IMR-90 (cell line): ENCODE measurements at regions not wholly inside any gene's neighbourhood (a gene's known extent, or its start where the extent isn't known, plus 50 kb on each side); places are given as distances from the start of the nearest gene placed in this dataset.
"Not testable (repeated sequence)": the region's sequence is repeated elsewhere in the genome, so short reads cannot be mapped to it uniquely, and the experiment has no call there.

Experiments
- ATAC-seq: fragments of 200-7000 bp; cut with Tn5 transposase; 2 replicates; pipeline ENCODE4 v1.9.1; 2020; ENCODE audit warnings: low read depth, mild to moderate bottlenecking, moderate library complexity
- BruUV-seq: library from RNA; stranded (reverse); fragments of 400-500 nt; replicated peaks from 2 replicates; lab custom pipeline; 2021; lab: Mats Ljungman, UMichigan
- CTCF ChIA-PET: fragments of 300-600 bp; formaldehyde crosslinking; extraction: SDS; loops from one replicate; lab custom pipeline; 2021; ENCODE audit warnings: antibody characterized with exemption; lab: Yijun Ruan, JAX
- POLR2A ChIA-PET: fragments of 300-600 bp; sonication (Branson Sonifier 250); formaldehyde crosslinking; loops from one replicate; lab custom pipeline; 2022; ENCODE audit warnings: antibody characterized with exemption; ENCODE audit not compliant: unreplicated experiment; lab: Charles Lee
- DNase-seq: peaks from one replicate; pipeline ENCODE4 v3.0.0; 2013
- H2AFZ ChIP-seq: replicated peaks from 2 replicates; pipeline ENCODE3; 2013; ENCODE audit warnings: low read length, mild to moderate bottlenecking; ENCODE audit not compliant: poor library complexity
- H2AK5ac ChIP-seq: 2 replicates; pipeline ENCODE4 v1.6.1; 2013; ENCODE audit warnings: low read depth, low read length, inconsistent platforms
- H2AK9ac ChIP-seq: replicated peaks from 2 replicates; pipeline ENCODE3; 2013; ENCODE audit warnings: mild to moderate bottlenecking, low read depth, low read length, moderate library complexity; ENCODE audit not compliant: poor library complexity
- H2BK120ac ChIP-seq: 2 replicates; pipeline ENCODE4 v1.6.1; 2013; ENCODE audit warnings: low read depth, low read length, inconsistent platforms
- H2BK15ac ChIP-seq: 3 replicates; pipeline ENCODE4 v1.6.1; 2013; ENCODE audit warnings: low read depth, low read length, inconsistent platforms
- H2BK20ac ChIP-seq: 2 replicates; pipeline ENCODE4 v1.6.1; 2013; ENCODE audit warnings: low read depth, mild to moderate bottlenecking, inconsistent platforms, low read length, moderate library complexity
- H2BK5ac ChIP-seq: 2 replicates; pipeline ENCODE4 v1.6.1; 2013; ENCODE audit warnings: mild to moderate bottlenecking, low read depth, low read length, inconsistent platforms; ENCODE audit not compliant: poor library complexity, severe bottlenecking
- H3K14ac ChIP-seq: replicated peaks from 2 replicates; pipeline ENCODE4 v1.6.1; 2013; ENCODE audit warnings: low read depth, low read length, inconsistent platforms
- H3K18ac ChIP-seq: 2 replicates; pipeline ENCODE4 v1.6.1; 2013; ENCODE audit warnings: low read depth, low read length, control low read depth
- H3K23ac ChIP-seq: 2 replicates; pipeline ENCODE4 v1.6.1; 2013; ENCODE audit warnings: low read depth, low read length, inconsistent platforms
- H3K27ac ChIP-seq: 2 replicates; pipeline ENCODE4 v1.5.1; 2013; ENCODE audit warnings: mild to moderate bottlenecking, control low read depth, low read length; ENCODE audit not compliant: insufficient read depth
- H3K27me3 ChIP-seq: 2 replicates; pipeline ENCODE4 v1.6.1; 2013; ENCODE audit warnings: low read length; ENCODE audit not compliant: control insufficient read depth, insufficient read depth
- H3K36me3 ChIP-seq: 2 replicates; pipeline ENCODE4 v1.6.1; 2013; ENCODE audit warnings: low read length, mixed read lengths; ENCODE audit not compliant: control insufficient read depth, insufficient read depth
- H3K4ac ChIP-seq: 2 replicates; pipeline ENCODE4 v1.6.1; 2013; ENCODE audit warnings: low read depth, low read length, inconsistent platforms
- H3K4me1 ChIP-seq: 2 replicates; pipeline ENCODE4 v1.6.1; 2013; ENCODE audit warnings: low read length, mixed read lengths; ENCODE audit not compliant: control insufficient read depth, insufficient read depth
- H3K4me2 ChIP-seq: 2 replicates; pipeline ENCODE4 v1.6.1; 2013; ENCODE audit warnings: low read depth, mild to moderate bottlenecking, control low read depth, low read length, moderate library complexity
- H3K4me3 ChIP-seq: 2 replicates; pipeline ENCODE4 v1.5.1; 2013; ENCODE audit warnings: low read depth, mild to moderate bottlenecking, control low read depth, low read length, moderate library complexity; ENCODE audit not compliant: insufficient read depth
- H3K56ac ChIP-seq: 2 replicates; pipeline ENCODE4 v1.6.1; 2013; ENCODE audit warnings: low read length, inconsistent platforms; ENCODE audit not compliant: insufficient read depth; ENCODE audit errors: extremely low read depth
- H3K79me1 ChIP-seq, 2 experiments: 2 replicates each; pipeline ENCODE4 v1.6.1; 2013; ENCODE audit warnings: low read length in 2 of 2, inconsistent platforms in 1 of 2, low read depth in 1 of 2
- H3K9ac ChIP-seq: 2 replicates; pipeline ENCODE4 v1.6.1; 2013; ENCODE audit warnings: low read depth, low read length, control low read depth
- H3K9me1 ChIP-seq: 2 replicates; pipeline ENCODE4 v1.6.1; 2013; ENCODE audit warnings: low read length, inconsistent platforms; ENCODE audit not compliant: insufficient read depth
- H3K9me3 ChIP-seq: 2 replicates; pipeline ENCODE4 v1.6.1; 2013; ENCODE audit warnings: low read length; ENCODE audit not compliant: control insufficient read depth, insufficient read depth
- H4K20me1 ChIP-seq: 2 replicates; pipeline ENCODE4 v1.6.1; 2013; ENCODE audit warnings: low read length, inconsistent platforms; ENCODE audit not compliant: insufficient read depth
- H4K5ac ChIP-seq: 2 replicates; pipeline ENCODE4 v1.6.1; 2013; ENCODE audit warnings: mild to moderate bottlenecking, low read depth, low read length, control low read depth
- H4K8ac ChIP-seq, 2 experiments: 2 replicates each; pipeline ENCODE4 v1.6.1; 2013; ENCODE audit warnings: low read depth in 2 of 2, low read length in 2 of 2, control low read depth in 1 of 2, inconsistent platforms in 1 of 2
- H4K91ac ChIP-seq: 2 replicates; pipeline ENCODE4 v1.6.1; 2013; ENCODE audit warnings: low read depth, low read length, inconsistent platforms; ENCODE audit not compliant: insufficient read depth
- CEBPB ChIP-seq: IDR thresholded peaks from 2 replicates; pipeline ENCODE4 v1.6.1; 2012; ENCODE audit warnings: low read depth, low read length, improper control_type of control experiment
- CHD1 ChIP-seq: IDR thresholded peaks from 2 replicates; pipeline ENCODE4 v1.6.1; 2012; ENCODE audit warnings: low read depth, low read length, improper control_type of control experiment
- FOS ChIP-seq: fragments of 150-350 bp; IDR thresholded peaks from 2 replicates; pipeline ENCODE4 v1.6.1; 2016; ENCODE audit warnings: low read depth, low read length
- MAZ ChIP-seq: IDR thresholded peaks from 2 replicates; pipeline ENCODE4 v1.6.1; 2012; ENCODE audit warnings: low read depth, mild to moderate bottlenecking, low read length, improper control_type of control experiment, moderate library complexity, borderline replicate concordance
- NFE2L2 ChIP-seq: fragments of 150-350 bp; IDR thresholded peaks from 2 replicates; pipeline ENCODE4 v1.6.1; 2016; ENCODE audit warnings: low read depth, mild to moderate bottlenecking, low read length
- POLR2A ChIP-seq: IDR thresholded peaks from 2 replicates; pipeline ENCODE4 v1.6.1; 2012; ENCODE audit warnings: mild to moderate bottlenecking, low read depth, low read length
- WGBS, 2 experiments: methylation state at CpG; one replicate each; pipeline versions ENCODE4 v1.1.5 to v1.1.7; 2013; ENCODE audit warnings: missing lambda C conversion rate in 2 of 2; ENCODE audit not compliant: insufficient read length in 1 of 2; ENCODE audit errors: extremely low coverage in 2 of 2; 5-methylcytosine and 5-hydroxymethylcytosine counted together
- dilution Hi-C: fragments of 300-500 bp; cut with HindIII; formaldehyde crosslinking; loops from one replicate; pipeline ENCODE4 v1.14.3; 2018; ENCODE audit warnings: low sequenced_read_pairs; ENCODE audit not compliant: unreplicated experiment
- in situ Hi-C: fragments of 300-500 bp; cut with MboI; formaldehyde crosslinking; loops from 3 replicates; pipeline ENCODE4 v1.14.3; 2019; ENCODE audit warnings: low sequenced_read_pairs, inconsistent platforms, mixed read lengths
- intact Hi-C: fragments of 100-400 bp; cut with micrococcal nuclease; formaldehyde crosslinking; loops from 2 replicates; pipeline ENCODE4 v1.10.0; 2022
- TF ChIP-seq, protein P1 (sequence below): fragments of 150-350 bp; IDR thresholded peaks from 2 replicates; pipeline ENCODE4 v1.6.1; 2016; ENCODE audit warnings: low read depth, mild to moderate bottlenecking, low read length, moderate library complexity, borderline replicate concordance

DNA sequence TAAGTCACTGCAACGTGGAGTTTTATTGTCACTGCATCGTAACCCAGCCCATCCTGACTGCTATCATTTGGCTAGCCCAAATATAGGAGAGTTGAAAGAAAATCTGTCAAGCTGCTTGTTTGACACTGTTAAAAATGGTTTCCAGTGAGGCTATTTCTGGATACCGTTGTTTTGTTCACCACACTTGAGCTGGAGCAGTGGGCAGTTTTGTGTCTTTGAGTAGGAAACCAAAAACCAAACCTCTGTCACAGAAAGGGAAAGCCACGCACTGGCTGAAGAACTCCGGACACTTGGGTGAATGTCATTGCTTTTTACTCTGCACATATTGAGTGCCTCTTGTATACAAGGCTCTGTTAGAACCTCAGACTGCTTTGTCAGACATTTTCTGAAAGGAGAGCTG is 446.4 kb upstream of the CFAP20DC start:
- Histone ChIP-seq H3K4me1 (no peaks in the 10 kb centered on the region), H4K20me1 (no peaks in the 10 kb centered on the region), H3K36me3 (no peaks in the 10 kb centered on the region), H4K91ac (no peak overlapping the region), H2BK5ac (no peak overlapping the region), H4K8ac (no peak overlapping the region), H3K9me1 (0 out of 2 replicates have a peak, but pooled peaks cover 1% of the 10 kb centered on the region), H3K14ac (no peak overlapping the region), H2BK15ac (no peak overlapping the region), H3K9ac (no peak overlapping the region), H3K23ac (no peak overlapping the region), H3K9me3 (no peaks in the 10 kb centered on the region), H2BK120ac (no peak overlapping the region), H2AK5ac (no peak overlapping the region), H3K27me3 (peaks cover 5% of the 10 kb centered on the region), H2BK20ac (no peak overlapping the region), H2AFZ (no peak overlapping the region), H3K79me1 (no peaks in the 10 kb centered on the region), H3K56ac (no peak overlapping the region), H3K27ac (no peak overlapping the region), H3K4me2 (no peak overlapping the region), H3K4ac (no peak overlapping the region), H3K4me3 (no peak overlapping the region), H3K18ac (no peak overlapping the region), H2AK9ac (no peak overlapping the region), H4K5ac (no peak overlapping the region)
- in situ Hi-C loops (no loop called here), intact Hi-C loops (no loop called here), dilution Hi-C loops (no loop called here)
- ATAC-seq (no peak), DNase-seq (no peak)
- 90% methylated on average over 2 of the region's 5 CpGs; no CpG with 5 or more reads in 1 of the 2 experiments for WGBS, 2 experiments
- TF ChIP-seq MAZ = no peak
- no peak for TF ChIP-seq POLR2A
- TF ChIP-seq, protein P1, sequence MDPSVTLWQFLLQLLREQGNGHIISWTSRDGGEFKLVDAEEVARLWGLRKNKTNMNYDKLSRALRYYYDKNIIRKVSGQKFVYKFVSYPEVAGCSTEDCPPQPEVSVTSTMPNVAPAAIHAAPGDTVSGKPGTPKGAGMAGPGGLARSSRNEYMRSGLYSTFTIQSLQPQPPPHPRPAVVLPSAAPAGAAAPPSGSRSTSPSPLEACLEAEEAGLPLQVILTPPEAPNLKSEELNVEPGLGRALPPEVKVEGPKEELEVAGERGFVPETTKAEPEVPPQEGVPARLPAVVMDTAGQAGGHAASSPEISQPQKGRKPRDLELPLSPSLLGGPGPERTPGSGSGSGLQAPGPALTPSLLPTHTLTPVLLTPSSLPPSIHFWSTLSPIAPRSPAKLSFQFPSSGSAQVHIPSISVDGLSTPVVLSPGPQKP = no peak
- TF ChIP-seq CEBPB = no peak
- no peak for TF ChIP-seq CHD1
- TF ChIP-seq NFE2L2 = no peak
- no peak for TF ChIP-seq FOS
- ChIA-PET CTCF (no interaction called here), POLR2A (no interaction called here)
- BruUV-seq = no TSS peak

DNA sequence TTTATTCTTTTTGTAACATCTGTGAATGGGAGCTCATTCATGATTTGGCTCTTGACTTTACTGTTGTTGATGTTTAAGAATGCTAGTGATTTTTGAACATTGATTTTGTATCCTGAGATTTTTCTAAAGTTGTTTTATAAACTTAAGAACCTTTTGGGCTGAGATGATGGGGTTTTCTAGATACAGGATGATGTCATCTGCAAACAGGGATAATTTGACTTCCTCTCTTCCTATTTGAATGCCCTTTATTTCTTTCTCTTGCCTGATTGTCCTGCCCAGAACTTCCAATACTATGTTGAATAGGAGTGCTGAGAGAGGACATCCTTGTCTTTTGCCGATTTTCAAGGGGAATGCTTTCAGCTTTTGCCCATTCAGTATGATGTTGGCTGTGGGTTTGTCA is 445.1 kb upstream of the CFAP20DC start:
- intact Hi-C loops, H4K91ac ChIP-seq, H3K9me1 ChIP-seq, H3K79me1 ChIP-seq, H4K20me1 ChIP-seq, H3K56ac ChIP-seq, H4K8ac ChIP-seq, H2AFZ ChIP-seq, dilution Hi-C loops, CTCF ChIA-PET, H3K23ac ChIP-seq, H3K9me3 ChIP-seq, ATAC-seq, H2AK9ac ChIP-seq, BruUV-seq, H3K4me3 ChIP-seq, H3K4ac ChIP-seq, H4K5ac ChIP-seq, H3K14ac ChIP-seq, H2BK5ac ChIP-seq, H2AK5ac ChIP-seq, in situ Hi-C loops, POLR2A ChIA-PET, H2BK15ac ChIP-seq, H3K36me3 ChIP-seq, H3K27ac ChIP-seq, H3K9ac ChIP-seq, H2BK120ac ChIP-seq, DNase-seq, H3K4me1 ChIP-seq, H3K4me2 ChIP-seq, H3K18ac ChIP-seq, H2BK20ac ChIP-seq, H3K27me3 ChIP-seq: not testable (repeated sequence)
- WGBS, 2 experiments = 60% methylated on average over 1 of the region's 1 CpG; no CpG with 5 or more reads in 1 of the 2 experiments
